HG02610 (cell line): ENCODE measurements at regions not wholly inside any gene's neighbourhood (a gene's known extent, or its start where the extent isn't known, plus 50 kb on each side); places are given as distances from the start of the nearest gene placed in this dataset.
"Not testable (repeated sequence)": the region's sequence is repeated elsewhere in the genome, so short reads cannot be mapped to it uniquely, and the experiment has no call there.

Experiments used
- ATAC-seq: cut with Tn5 transposase; IDR thresholded peaks from one replicate; pipeline ENCODE4 v1.9.1; 2021; ENCODE audit warnings: mild to moderate bottlenecking, moderate library complexity; ENCODE audit not compliant: unreplicated experiment

DNA sequence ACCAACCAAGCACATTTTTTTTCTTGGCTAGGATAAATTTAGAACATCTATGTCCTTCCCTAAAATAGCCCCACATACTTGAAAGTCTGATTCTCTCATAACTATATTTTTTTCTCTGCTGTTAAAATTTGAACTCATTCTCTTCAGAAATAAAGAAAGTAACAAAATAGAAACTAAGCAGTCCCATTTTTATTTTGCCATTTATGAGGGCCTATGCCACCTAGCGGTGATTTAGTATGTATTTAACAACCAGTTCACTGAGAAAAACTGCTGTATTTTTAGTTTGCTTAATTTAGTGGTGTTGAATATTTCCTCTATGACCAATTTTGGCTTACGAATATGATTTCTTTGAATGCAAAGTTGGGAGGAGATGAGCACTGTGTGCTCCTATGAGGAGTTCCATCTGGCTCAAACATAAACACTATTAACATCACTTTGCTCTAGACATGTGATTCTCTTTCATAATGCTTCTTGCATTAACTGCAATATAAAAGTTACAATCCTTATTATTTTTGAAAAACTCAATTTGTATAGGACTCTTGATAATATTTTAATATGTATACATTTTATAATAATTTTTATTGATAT is 116.6 kb downstream of the SYT15B start:
- not testable (repeated sequence) for ATAC-seq

DNA sequence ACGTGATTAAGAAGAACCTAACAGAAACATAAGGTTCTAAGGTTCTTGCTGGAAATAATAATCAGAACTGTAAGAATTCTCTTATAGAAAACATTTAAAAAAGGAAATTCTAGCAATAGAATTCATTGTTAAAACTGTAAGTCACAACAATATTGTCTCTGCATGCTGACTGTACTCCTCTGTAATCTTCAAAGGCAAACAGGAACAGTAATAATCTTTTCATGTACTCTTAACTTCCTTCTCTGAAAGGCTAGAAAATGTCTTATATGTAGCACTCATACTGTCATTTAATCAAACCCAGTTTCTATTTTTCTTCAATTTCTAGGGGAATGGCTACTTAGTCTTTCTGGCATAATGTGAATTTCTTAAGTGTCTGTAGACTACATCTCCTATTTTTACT is 103.5 kb upstream of the AGAP9 start:
- not testable (repeated sequence) for ATAC-seq

DNA sequence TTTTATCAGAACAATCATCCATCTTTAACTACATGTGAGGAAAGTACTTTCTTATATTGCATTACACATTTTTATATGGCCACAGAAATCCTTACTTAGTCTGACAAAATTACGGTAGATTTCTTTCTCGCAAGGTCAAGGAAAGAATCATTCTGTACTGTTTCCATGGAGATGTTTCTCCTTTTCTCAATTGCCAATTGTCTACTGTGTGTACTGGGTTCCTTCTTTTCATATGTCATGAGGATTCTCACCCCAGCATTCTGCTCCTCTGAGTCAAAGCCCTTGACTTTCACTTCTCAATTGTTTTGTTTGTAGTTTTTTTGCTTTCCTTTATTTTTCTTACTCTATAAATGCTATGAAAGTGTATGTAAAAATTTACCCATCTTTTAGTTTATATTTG is 99.3 kb upstream of the AGAP9 start:
- ATAC-seq: not testable (repeated sequence)

GRCh38 chr10:47619300-47620012 is 96.0 kb upstream of the AGAP9 start:
- not testable (repeated sequence) for ATAC-seq

DNA sequence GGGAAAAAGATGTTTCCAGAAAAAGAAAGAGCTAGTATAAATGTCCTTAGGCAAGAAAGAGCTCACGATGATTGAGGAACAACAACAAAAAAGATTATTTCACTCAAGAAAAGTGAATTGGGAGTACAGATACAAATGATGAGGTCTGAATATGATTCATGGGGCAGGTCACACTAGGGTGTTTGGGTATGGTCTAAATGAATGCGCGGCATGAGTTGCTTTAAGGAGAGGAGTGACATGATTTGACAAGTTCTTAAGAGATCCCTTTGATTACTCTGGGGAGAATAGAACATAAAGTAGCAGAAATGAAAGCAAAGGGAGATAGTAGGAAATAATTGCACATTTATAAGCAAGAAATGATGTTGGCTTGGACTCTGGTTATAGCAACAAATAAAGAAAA is 85.9 kb upstream of the AGAP9 start:
- not testable (repeated sequence) for ATAC-seq

GRCh38 chr10:47605791-47606773 is 82.6 kb upstream of the AGAP9 start:
- not testable (repeated sequence) for ATAC-seq

- ATAC-seq: not testable (repeated sequence)
These were observed 77.2 kb upstream of the AGAP9 start for GRCh38 chr10:47600604-47601003.

- not testable (repeated sequence) for ATAC-seq
These were observed 76.7 kb upstream of the AGAP9 start for GRCh38 chr10:47600127-47600526.

DNA sequence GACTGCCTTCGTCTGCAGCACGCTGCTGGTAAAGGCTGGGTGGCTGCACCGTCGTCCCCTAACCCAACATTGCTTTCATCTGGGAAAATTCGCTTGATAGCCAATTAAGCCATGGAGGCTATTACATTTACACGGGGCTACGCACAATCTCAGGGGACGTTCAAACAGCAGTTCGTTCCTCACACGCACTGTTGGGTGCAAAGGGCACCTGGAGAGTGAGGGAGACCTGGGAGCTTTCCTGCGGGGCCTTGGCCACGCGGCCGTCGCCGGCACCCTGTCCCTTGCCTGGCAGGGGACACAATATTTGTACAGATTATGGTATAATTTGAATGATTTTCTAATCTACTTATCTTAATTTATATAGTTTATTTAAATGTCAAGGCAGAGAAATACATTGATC is 76.2 kb upstream of the AGAP9 start:
- not testable (repeated sequence) for ATAC-seq

GRCh38 chr10:47593805-47594204 is 70.4 kb upstream of the AGAP9 start:
- not testable (repeated sequence) for ATAC-seq

DNA sequence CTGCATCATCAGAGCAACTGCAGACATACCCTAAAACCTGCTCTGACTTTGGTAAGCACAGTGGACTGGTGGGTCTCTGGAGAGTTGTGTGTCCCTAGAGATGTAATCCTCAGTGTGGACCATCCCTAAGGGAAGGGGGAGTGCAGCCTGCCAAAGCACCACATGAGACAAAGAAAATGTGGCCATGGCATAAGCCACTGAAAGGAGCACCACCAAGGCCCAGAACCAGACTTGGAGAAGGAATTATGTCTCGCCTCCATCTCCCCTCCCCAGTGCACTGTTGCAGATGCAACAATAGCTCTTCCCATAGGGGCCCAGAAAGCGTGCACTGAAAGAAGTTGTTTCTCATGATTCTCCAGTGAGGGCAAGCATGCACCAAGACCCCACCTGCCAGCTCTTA is 69.7 kb upstream of the AGAP9 start:
- not testable (repeated sequence) for ATAC-seq

DNA sequence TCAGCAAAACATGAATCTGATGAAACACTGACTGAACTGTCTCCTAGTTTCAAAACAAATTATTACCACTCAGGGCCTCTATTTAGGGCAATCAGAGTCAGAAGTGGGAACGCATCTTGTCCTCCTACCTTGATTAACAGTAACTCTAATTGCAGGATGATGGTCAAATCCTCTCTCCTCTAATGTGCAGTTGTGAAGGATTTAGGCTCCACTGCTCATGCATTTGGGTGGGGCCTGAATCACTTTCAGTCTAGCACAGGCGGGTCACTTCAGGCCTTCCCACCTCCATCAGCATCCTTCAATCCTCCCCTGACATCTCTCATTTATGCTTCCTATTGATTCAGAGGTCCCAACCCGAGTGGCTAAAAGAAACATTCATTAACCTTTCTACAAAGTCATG is 67.5 kb upstream of the AGAP9 start:
- not testable (repeated sequence) for ATAC-seq

- not testable (repeated sequence) for ATAC-seq
These were observed 67.1 kb upstream of the AGAP9 start for GRCh38 chr10:47590534-47590933.

GRCh38 chr10:47582051-47582450 is 58.6 kb upstream of the AGAP9 start:
- not testable (repeated sequence) for ATAC-seq

DNA sequence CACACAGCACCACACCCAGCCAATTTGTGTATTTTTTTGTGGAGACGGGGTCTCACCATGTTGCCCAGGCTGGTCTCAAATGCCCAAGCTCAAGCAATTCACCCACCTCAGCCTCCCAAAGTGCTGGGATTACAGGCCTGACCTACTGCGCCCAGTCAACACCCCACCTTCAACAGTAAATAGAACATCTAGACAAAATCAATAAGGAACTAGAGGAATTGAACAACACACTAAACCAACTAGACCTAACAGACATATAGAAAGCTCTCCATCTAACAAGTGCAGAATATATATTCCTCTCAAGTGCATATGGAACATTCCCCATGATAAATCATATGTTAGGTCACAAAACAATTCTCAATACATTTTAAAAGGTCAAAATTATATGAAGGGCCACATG is 56.6 kb upstream of the AGAP9 start:
- not testable (repeated sequence) for ATAC-seq

- peak; percentile 83 for ATAC-seq
These were observed 55.1 kb upstream of the AGAP9 start for GRCh38 chr10:47578547-47578946.
